ENCODE measurements at regions not wholly inside any gene's neighbourhood (a gene's known extent, or its start where the extent isn't known, plus 50 kb on each side); places are given as distances from the start of the nearest gene placed in this dataset.
A peak's percentile ranks its signal among the peaks of the same experiment; 100 is the strongest.

DNA sequence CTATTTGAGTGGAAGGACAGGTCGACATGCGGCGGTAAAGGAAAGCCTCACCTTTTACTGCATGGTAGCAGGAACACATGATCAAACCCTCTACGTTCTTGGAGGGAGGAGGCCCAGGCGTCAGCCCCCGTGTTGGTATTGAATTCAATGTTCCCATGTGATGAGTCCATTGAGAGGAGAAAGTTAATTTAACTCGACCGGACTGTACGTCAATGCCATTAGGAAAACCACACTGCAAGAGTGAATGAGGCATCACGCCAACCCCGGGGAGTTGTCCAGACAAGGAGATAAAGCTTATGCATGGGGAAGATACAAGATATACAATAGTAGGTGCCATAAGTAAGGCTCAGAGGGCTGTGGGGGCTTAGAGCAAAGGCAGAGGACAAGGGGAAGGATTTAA is 213.9 kb upstream of the ECI2 start:
- TF ChIP-seq BACH2 (CRISPR knock-in tag; IDR thresholded peaks at IDR 0.05; ENCODE audit: borderline replicate concordance), result no peak
- TF ChIP-seq, protein P1, sequence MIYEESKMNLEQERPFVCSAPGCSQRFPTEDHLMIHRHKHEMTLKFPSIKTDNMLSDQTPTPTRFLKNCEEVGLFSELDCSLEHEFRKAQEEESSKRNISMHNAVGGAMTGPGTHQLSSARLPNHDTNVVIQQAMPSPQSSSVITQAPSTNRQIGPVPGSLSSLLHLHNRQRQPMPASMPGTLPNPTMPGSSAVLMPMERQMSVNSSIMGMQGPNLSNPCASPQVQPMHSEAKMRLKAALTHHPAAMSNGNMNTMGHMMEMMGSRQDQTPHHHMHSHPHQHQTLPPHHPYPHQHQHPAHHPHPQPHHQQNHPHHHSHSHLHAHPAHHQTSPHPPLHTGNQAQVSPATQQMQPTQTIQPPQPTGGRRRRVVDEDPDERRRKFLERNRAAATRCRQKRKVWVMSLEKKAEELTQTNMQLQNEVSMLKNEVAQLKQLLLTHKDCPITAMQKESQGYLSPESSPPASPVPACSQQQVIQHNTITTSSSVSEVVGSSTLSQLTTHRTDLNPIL (CRISPR knock-in tag; IDR thresholded peaks at IDR 0.05; ENCODE audit: low read depth), result no peak
- TF ChIP-seq, protein P2, sequence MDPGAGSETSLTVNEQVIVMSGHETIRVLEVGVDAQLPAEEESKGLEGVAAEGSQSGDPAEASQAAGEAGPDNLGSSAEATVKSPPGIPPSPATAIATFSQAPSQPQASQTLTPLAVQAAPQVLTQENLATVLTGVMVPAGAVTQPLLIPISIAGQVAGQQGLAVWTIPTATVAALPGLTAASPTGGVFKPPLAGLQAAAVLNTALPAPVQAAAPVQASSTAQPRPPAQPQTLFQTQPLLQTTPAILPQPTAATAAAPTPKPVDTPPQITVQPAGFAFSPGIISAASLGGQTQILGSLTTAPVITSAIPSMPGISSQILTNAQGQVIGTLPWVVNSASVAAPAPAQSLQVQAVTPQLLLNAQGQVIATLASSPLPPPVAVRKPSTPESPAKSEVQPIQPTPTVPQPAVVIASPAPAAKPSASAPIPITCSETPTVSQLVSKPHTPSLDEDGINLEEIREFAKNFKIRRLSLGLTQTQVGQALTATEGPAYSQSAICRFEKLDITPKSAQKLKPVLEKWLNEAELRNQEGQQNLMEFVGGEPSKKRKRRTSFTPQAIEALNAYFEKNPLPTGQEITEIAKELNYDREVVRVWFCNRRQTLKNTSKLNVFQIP (CRISPR knock-in tag; IDR thresholded peaks at IDR 0.05; ENCODE audit: borderline replicate concordance, low read depth), result no peak
- no peak for TF ChIP-seq GLIS3 (CRISPR knock-in tag; IDR thresholded peaks at IDR 0.05)
- no peak for TF ChIP-seq ZFP30 (CRISPR knock-in tag; IDR thresholded peaks at IDR 0.05)
- no peak for TF ChIP-seq CSRNP3 (CRISPR knock-in tag; IDR thresholded peaks at IDR 0.05)
- ATAC-seq, result no peak

DNA sequence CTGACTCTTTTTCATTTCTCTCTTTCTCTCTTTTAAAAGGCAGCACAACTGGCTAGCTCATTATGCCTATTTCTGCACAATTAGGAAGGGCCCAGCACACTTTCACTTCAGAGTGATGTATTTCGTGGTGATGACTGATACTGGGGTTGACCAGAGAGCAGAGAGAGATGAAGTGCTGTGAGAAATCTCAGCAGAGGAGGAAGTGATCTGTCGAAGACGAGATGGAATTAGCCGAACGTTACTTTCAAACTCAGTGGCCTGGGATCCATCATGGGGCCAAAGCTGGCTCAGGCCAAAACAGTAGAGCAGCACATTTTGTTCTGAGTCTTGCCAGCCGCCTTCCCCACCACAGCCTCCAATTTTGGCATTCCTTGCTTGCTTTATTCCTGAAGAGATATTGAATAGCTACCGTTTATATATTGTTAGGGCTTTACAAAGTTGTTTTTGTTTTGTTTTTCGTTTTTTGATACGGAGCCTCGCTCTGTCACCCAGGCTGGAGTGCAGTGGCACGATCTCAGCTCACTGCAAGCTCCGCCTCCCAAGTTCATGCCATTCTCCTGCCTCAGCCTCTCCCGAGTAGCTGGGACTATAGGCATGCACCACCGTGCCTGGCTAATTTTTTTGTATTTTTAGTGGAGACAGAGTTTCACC is 213.2 kb upstream of the ECI2 start:
- ATAC-seq, result peak; percentile 6; the same call in 2 of the 3 replicates
- no peak for TF ChIP-seq ZC3H10 (CRISPR knock-in tag; IDR thresholded peaks at IDR 0.05)
- TF ChIP-seq, protein P2 (CRISPR knock-in tag; IDR thresholded peaks at IDR 0.05; ENCODE audit: borderline replicate concordance, low read depth), result no peak
- no peak for TF ChIP-seq BACH2 (CRISPR knock-in tag; IDR thresholded peaks at IDR 0.05; ENCODE audit: borderline replicate concordance)
- TF ChIP-seq ARNTL (CRISPR knock-in tag; IDR thresholded peaks at IDR 0.05; ENCODE audit: borderline replicate concordance, low read depth), result no peak
- TF ChIP-seq ZNF70 (CRISPR knock-in tag; IDR thresholded peaks at IDR 0.05), result no peak
- no peak for TF ChIP-seq SNAI2 (CRISPR knock-in tag; IDR thresholded peaks at IDR 0.05)
- no peak for TF ChIP-seq TCF4 (CRISPR knock-in tag; IDR thresholded peaks at IDR 0.05; ENCODE audit: borderline replicate concordance)
- TF ChIP-seq OSR1 (CRISPR knock-in tag; IDR thresholded peaks at IDR 0.05), result no peak
- no peak for TF ChIP-seq ISL1 (CRISPR knock-in tag; IDR thresholded peaks at IDR 0.05)
- TF ChIP-seq ZFP30 (CRISPR knock-in tag; IDR thresholded peaks at IDR 0.05), result no peak
- no peak for TF ChIP-seq PPARA (CRISPR knock-in tag; IDR thresholded peaks at IDR 0.05; ENCODE audit: borderline replicate concordance)
- TF ChIP-seq ZFP3 (CRISPR knock-in tag; IDR thresholded peaks at IDR 0.05), result no peak
- no peak for TF ChIP-seq PATZ1 (CRISPR knock-in tag; IDR thresholded peaks at IDR 0.05; ENCODE audit: borderline replicate concordance)

DNA sequence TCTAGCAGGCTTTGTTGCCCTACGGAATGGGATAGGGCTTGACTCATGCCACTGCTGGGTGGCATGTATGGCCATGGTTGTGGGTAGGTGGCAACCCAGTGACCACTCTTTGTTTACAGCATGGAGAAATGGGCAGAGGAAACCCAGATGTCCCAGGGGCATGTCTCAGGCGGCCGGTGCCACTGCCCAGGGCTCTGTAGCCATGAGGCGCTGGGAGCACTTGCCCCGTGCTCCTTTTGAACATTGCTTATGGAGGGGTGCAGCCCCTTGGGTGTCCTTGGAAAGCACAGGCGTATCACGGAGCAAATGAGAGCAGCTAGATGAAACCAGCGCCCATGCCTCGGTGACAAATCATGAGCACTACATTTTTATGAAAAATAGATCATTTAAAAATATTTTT is 212.5 kb upstream of the ECI2 start:
- no peak for ATAC-seq
- no peak for TF ChIP-seq TOX (CRISPR knock-in tag; IDR thresholded peaks at IDR 0.05; ENCODE audit: borderline replicate concordance)
- no peak for TF ChIP-seq ZNF70 (CRISPR knock-in tag; IDR thresholded peaks at IDR 0.05)
- TF ChIP-seq, protein P2 (CRISPR knock-in tag; IDR thresholded peaks at IDR 0.05; ENCODE audit: borderline replicate concordance, low read depth), result no peak
- no peak for TF ChIP-seq CSRNP3 (CRISPR knock-in tag; IDR thresholded peaks at IDR 0.05)
- TF ChIP-seq PPARA (CRISPR knock-in tag; IDR thresholded peaks at IDR 0.05; ENCODE audit: borderline replicate concordance), result no peak
- TF ChIP-seq RARB (CRISPR knock-in tag; IDR thresholded peaks at IDR 0.05), result no peak
- TF ChIP-seq OSR1 (CRISPR knock-in tag; IDR thresholded peaks at IDR 0.05), result no peak
- no peak for TF ChIP-seq ZNF565 (CRISPR knock-in tag; conservative IDR thresholded peaks at IDR 0.05; ENCODE audit: low read depth)
- TF ChIP-seq PATZ1 (CRISPR knock-in tag; IDR thresholded peaks at IDR 0.05; ENCODE audit: borderline replicate concordance), result no peak
- TF ChIP-seq ARNTL (CRISPR knock-in tag; IDR thresholded peaks at IDR 0.05; ENCODE audit: borderline replicate concordance, low read depth), result no peak
- no peak for TF ChIP-seq ISL1 (CRISPR knock-in tag; IDR thresholded peaks at IDR 0.05)
- TF ChIP-seq ESRRG (CRISPR knock-in tag; IDR thresholded peaks at IDR 0.05), result no peak
- TF ChIP-seq, protein P1 (CRISPR knock-in tag; IDR thresholded peaks at IDR 0.05; ENCODE audit: low read depth), result no peak
- TF ChIP-seq ZFP3 (CRISPR knock-in tag; IDR thresholded peaks at IDR 0.05), result no peak
- no peak for TF ChIP-seq TCF4 (CRISPR knock-in tag; IDR thresholded peaks at IDR 0.05; ENCODE audit: borderline replicate concordance)

Measured in SK-N-SH treated with all-trans-retinoic acid at 6 μM for 48 hours (cell line).